ENCODE measurements at regions not wholly inside any gene's neighbourhood (a gene's known extent, or its start where the extent isn't known, plus 50 kb on each side); places are given as distances from the start of the nearest gene placed in this dataset.

GRCh38 chr3:152728231-152728980, 106.5 kb upstream of the P2RY1 start:
- Mint-ChIP-seq H3K4me1 (peaks cover 4% of the 10 kb centered on the region), H3K4me3 (no peak overlapping the region), H3K36me3 (ENCODE audit: low read depth) (no peaks in the 10 kb centered on the region), H3K27me3 (ENCODE audit: insufficient read depth) (no peaks in the 10 kb centered on the region), H3K27ac (no peak overlapping the region), H3K9me3 (no peaks in the 10 kb centered on the region)
- peaks cover 5% of the 10 kb centered on the region for H3K4me1 ChIP-seq (ENCODE audit: control insufficient read depth, insufficient read depth, low read length)
- H3K9ac ChIP-seq (ENCODE audit: extremely low read depth, low read length, poor library complexity, severe bottlenecking) = no peak overlapping the region
- no peaks in the 10 kb centered on the region for H3K36me3 ChIP-seq (ENCODE audit: control insufficient read depth, insufficient read depth, low read length)
- H3K4me3 ChIP-seq (ENCODE audit: low read length) = no peak overlapping the region
- no peak overlapping the region for H3K27ac ChIP-seq (ENCODE audit: low read depth, low read length)
- DNase-seq = no peak
- no peaks in the 10 kb centered on the region for H3K9me3 ChIP-seq (ENCODE audit: control insufficient read depth, low read length)
- H3K27me3 ChIP-seq (ENCODE audit: control insufficient read depth, insufficient read depth, low read length, poor library complexity, severe bottlenecking) = no peaks in the 10 kb centered on the region
- TF ChIP-seq, protein P1, sequence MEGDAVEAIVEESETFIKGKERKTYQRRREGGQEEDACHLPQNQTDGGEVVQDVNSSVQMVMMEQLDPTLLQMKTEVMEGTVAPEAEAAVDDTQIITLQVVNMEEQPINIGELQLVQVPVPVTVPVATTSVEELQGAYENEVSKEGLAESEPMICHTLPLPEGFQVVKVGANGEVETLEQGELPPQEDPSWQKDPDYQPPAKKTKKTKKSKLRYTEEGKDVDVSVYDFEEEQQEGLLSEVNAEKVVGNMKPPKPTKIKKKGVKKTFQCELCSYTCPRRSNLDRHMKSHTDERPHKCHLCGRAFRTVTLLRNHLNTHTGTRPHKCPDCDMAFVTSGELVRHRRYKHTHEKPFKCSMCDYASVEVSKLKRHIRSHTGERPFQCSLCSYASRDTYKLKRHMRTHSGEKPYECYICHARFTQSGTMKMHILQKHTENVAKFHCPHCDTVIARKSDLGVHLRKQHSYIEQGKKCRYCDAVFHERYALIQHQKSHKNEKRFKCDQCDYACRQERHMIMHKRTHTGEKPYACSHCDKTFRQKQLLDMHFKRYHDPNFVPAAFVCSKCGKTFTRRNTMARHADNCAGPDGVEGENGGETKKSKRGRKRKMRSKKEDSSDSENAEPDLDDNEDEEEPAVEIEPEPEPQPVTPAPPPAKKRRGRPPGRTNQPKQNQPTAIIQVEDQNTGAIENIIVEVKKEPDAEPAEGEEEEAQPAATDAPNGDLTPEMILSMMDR (conservative IDR thresholded peaks at IDR 0.05) = no peak
- WGBS, 2 experiments (ENCODE audit: insufficient coverage in 1 of 2, insufficient read length in 1 of 2) = 93% methylated on average over 2 of the region's 2 CpGs; no CpG with 5 or more reads in 1 of the 2 experiments

GRCh38 chr3:152729906-152730305, 105.0 kb upstream of the P2RY1 start:
- Mint-ChIP-seq H3K9me3 (no peaks in the 10 kb centered on the region), H3K27ac (no peak overlapping the region), H3K27me3 (ENCODE audit: insufficient read depth) (no peaks in the 10 kb centered on the region), H3K36me3 (ENCODE audit: low read depth) (no peaks in the 10 kb centered on the region), H3K4me3 (no peak overlapping the region), H3K4me1 (peaks cover 4% of the 10 kb centered on the region)
- DNase-seq = no peak
- H3K27me3 ChIP-seq (ENCODE audit: control insufficient read depth, insufficient read depth, low read length, poor library complexity, severe bottlenecking) = no peaks in the 10 kb centered on the region
- no peaks in the 10 kb centered on the region for H3K9me3 ChIP-seq (ENCODE audit: control insufficient read depth, low read length)
- WGBS, 2 experiments (ENCODE audit: insufficient coverage in 1 of 2, insufficient read length in 1 of 2) = 89% methylated on average over 5 of the region's 5 CpGs; no CpG with 5 or more reads in 1 of the 2 experiments
- H3K27ac ChIP-seq (ENCODE audit: low read depth, low read length) = no peak overlapping the region
- H3K4me3 ChIP-seq (ENCODE audit: low read length) = no peak overlapping the region
- H3K9ac ChIP-seq (ENCODE audit: extremely low read depth, low read length, poor library complexity, severe bottlenecking) = no peak overlapping the region
- TF ChIP-seq, protein P1 (conservative IDR thresholded peaks at IDR 0.05) = no peak
- H3K36me3 ChIP-seq (ENCODE audit: control insufficient read depth, insufficient read depth, low read length) = no peaks in the 10 kb centered on the region
- peaks cover 5% of the 10 kb centered on the region for H3K4me1 ChIP-seq (ENCODE audit: control insufficient read depth, insufficient read depth, low read length)

DNA sequence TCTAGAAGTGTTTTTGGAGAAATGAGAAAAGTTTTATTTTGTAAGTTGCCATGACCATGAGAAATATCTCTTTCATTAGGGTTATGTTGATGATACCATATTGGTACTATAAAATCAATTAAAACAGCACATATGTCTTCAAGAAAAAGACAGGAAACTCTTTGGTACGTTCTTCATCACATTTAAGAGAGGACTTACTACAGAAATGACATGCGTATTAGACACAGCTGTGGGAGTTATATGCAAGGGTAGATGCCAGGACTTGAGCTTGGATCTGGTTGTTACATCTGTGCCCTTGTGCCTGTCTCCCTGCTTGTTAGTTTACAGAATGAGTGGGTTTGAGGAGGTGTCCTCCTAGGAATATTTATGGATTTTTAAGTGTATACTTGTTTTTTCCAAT, 103.4 kb upstream of the P2RY1 start:
- H3K36me3 ChIP-seq (ENCODE audit: control insufficient read depth, insufficient read depth, low read length) = no peaks in the 10 kb centered on the region
- peaks cover 5% of the 10 kb centered on the region for H3K4me1 ChIP-seq (ENCODE audit: control insufficient read depth, insufficient read depth, low read length)
- H3K27me3 ChIP-seq (ENCODE audit: control insufficient read depth, insufficient read depth, low read length, poor library complexity, severe bottlenecking) = no peaks in the 10 kb centered on the region
- no peak overlapping the region for H3K4me3 Mint-ChIP-seq
- H3K9ac ChIP-seq (ENCODE audit: extremely low read depth, low read length, poor library complexity, severe bottlenecking) = no peak overlapping the region
- no peaks in the 10 kb centered on the region for H3K9me3 Mint-ChIP-seq
- TF ChIP-seq, protein P1 (conservative IDR thresholded peaks at IDR 0.05) = no peak
- H3K9me3 ChIP-seq (ENCODE audit: control insufficient read depth, low read length) = no peaks in the 10 kb centered on the region
- DNase-seq = no peak
- H3K27ac Mint-ChIP-seq = no peak overlapping the region
- 91 to 100% methylated on average over 2 of the region's 2 CpGs for WGBS, 2 experiments (ENCODE audit: insufficient coverage in 1 of 2, insufficient read length in 1 of 2)
- H3K4me1 Mint-ChIP-seq = peaks cover 4% of the 10 kb centered on the region
- H3K27ac ChIP-seq (ENCODE audit: low read depth, low read length) = no peak overlapping the region
- H3K36me3 Mint-ChIP-seq (ENCODE audit: low read depth) = no peaks in the 10 kb centered on the region
- no peaks in the 10 kb centered on the region for H3K27me3 Mint-ChIP-seq (ENCODE audit: insufficient read depth)
- no peak overlapping the region for H3K4me3 ChIP-seq (ENCODE audit: low read length)

Data from endodermal cell (in vitro differentiated cells).